Sigmoid colon (tissue), 4 donors: ENCODE measurements at regions not wholly inside any gene's neighbourhood (a gene's known extent, or its start where the extent isn't known, plus 50 kb on each side); places are given as distances from the start of the nearest gene placed in this dataset.

Source experiments
- CTCF ChIP-seq, 4 experiments: fragments of 450-650 bp in 3 of 4; fragments of 200-600 bp in 1 of 4; IDR thresholded peaks; one replicate each; pipeline ENCODE4 v1.5.1; 2016 to 2019; ENCODE audit warnings: antibody characterized with exemption in 4 of 4, mild to moderate bottlenecking in 3 of 4, moderate library complexity in 2 of 4
- POLR2A ChIP-seq, 2 donors: fragments of 450-650 bp; IDR thresholded peaks; one replicate each; pipeline ENCODE4 v1.6.1; 2016; ENCODE audit warnings: antibody characterized with exemption in 2 of 2, mild to moderate bottlenecking in 2 of 2, moderate library complexity in 2 of 2
- POLR2AphosphoS5 ChIP-seq, 4 donors: sonication (generic); formaldehyde crosslinking; IDR thresholded peaks; one replicate each; pipeline ENCODE4 v1.6.1; 2017; ENCODE audit warnings: antibody characterized with exemption in 4 of 4

GRCh38 chr11:121692236-121692635, 239.5 kb upstream of the SORL1-AS1 start:
- TF ChIP-seq CTCF (IDR thresholded peaks at IDR 0.05) (no peak), POLR2A (IDR thresholded peaks at IDR 0.05) (no peak), POLR2AphosphoS5 (IDR thresholded peaks at IDR 0.05) (no peak)
